ENCODE measurements at regions not wholly inside any gene's neighbourhood (a gene's known extent, or its start where the extent isn't known, plus 50 kb on each side); places are given as distances from the start of the nearest gene placed in this dataset.

DNA sequence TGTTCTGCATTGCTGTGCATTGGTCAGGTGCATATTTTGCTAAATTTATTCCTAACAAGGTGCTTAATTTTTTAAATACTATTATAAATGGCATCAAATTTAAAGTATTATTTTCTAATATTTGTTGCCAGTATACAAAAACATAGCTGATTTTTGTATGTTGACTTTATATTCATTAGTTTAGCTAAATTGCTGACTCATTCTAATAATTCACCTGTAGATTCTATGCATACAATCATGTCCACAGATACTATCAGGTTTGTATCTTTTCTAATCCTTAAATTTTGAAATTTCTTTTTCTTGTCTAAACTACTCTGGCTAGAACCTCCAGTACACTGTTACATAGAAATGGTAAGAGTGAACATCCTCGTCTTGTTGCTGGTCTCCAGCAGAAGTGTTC, 657.6 kb downstream of the CCDC171 start:
- ChIA-PET POLR2A (no interaction called here), CTCF (no interaction called here)
- peaks cover 2% of the 10 kb centered on the region; the same call in 1 of the 2 replicates for H3K36me3 Mint-ChIP-seq
- H3K27me3 Mint-ChIP-seq (ENCODE audit: low read depth): no peaks in the 10 kb centered on the region
- ATAC-seq (no peak), DNase-seq (ENCODE audit: low spot score) (no peak)
- H3K4me1 Mint-ChIP-seq: peaks cover 18% of the 10 kb centered on the region
- no peak overlapping the region for H3K4me3 Mint-ChIP-seq
- peaks cover 8% of the 10 kb centered on the region for H3K9me3 Mint-ChIP-seq
- TF ChIP-seq, protein P1, sequence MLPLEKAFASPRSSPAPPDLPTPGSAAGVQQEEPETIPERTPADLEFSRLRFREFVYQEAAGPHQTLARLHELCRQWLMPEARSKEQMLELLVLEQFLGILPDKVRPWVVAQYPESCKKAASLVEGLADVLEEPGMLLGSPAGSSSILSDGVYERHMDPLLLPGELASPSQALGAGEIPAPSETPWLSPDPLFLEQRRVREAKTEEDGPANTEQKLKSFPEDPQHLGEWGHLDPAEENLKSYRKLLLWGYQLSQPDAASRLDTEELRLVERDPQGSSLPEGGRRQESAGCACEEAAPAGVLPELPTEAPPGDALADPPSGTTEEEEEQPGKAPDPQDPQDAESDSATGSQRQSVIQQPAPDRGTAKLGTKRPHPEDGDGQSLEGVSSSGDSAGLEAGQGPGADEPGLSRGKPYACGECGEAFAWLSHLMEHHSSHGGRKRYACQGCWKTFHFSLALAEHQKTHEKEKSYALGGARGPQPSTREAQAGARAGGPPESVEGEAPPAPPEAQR (CRISPR knock-in tag; IDR thresholded peaks at IDR 0.05): no peak
- TF ChIP-seq KAT7 (CRISPR knock-in tag; IDR thresholded peaks at IDR 0.05; ENCODE audit: borderline replicate concordance): no peak
- TF ChIP-seq ZNF121 (CRISPR knock-in tag; IDR thresholded peaks at IDR 0.05): no peak
- TF ChIP-seq, protein P2, sequence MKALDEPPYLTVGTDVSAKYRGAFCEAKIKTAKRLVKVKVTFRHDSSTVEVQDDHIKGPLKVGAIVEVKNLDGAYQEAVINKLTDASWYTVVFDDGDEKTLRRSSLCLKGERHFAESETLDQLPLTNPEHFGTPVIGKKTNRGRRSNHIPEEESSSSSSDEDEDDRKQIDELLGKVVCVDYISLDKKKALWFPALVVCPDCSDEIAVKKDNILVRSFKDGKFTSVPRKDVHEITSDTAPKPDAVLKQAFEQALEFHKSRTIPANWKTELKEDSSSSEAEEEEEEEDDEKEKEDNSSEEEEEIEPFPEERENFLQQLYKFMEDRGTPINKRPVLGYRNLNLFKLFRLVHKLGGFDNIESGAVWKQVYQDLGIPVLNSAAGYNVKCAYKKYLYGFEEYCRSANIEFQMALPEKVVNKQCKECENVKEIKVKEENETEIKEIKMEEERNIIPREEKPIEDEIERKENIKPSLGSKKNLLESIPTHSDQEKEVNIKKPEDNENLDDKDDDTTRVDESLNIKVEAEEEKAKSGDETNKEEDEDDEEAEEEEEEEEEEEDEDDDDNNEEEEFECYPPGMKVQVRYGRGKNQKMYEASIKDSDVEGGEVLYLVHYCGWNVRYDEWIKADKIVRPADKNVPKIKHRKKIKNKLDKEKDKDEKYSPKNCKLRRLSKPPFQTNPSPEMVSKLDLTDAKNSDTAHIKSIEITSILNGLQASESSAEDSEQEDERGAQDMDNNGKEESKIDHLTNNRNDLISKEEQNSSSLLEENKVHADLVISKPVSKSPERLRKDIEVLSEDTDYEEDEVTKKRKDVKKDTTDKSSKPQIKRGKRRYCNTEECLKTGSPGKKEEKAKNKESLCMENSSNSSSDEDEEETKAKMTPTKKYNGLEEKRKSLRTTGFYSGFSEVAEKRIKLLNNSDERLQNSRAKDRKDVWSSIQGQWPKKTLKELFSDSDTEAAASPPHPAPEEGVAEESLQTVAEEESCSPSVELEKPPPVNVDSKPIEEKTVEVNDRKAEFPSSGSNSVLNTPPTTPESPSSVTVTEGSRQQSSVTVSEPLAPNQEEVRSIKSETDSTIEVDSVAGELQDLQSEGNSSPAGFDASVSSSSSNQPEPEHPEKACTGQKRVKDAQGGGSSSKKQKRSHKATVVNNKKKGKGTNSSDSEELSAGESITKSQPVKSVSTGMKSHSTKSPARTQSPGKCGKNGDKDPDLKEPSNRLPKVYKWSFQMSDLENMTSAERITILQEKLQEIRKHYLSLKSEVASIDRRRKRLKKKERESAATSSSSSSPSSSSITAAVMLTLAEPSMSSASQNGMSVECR (CRISPR knock-in tag; IDR thresholded peaks at IDR 0.05; ENCODE audit: borderline replicate concordance): no peak
- TF ChIP-seq NFE2L1 (CRISPR knock-in tag; IDR thresholded peaks at IDR 0.05): no peak
- TF ChIP-seq, protein P3, sequence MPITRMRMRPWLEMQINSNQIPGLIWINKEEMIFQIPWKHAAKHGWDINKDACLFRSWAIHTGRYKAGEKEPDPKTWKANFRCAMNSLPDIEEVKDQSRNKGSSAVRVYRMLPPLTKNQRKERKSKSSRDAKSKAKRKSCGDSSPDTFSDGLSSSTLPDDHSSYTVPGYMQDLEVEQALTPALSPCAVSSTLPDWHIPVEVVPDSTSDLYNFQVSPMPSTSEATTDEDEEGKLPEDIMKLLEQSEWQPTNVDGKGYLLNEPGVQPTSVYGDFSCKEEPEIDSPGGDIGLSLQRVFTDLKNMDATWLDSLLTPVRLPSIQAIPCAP (CRISPR knock-in tag; IDR thresholded peaks at IDR 0.05): no peak
- no peak for TF ChIP-seq ZBTB21 (CRISPR knock-in tag; IDR thresholded peaks at IDR 0.05; ENCODE audit: borderline replicate concordance)
- no peak for TF ChIP-seq NR2C2 (CRISPR knock-in tag; IDR thresholded peaks at IDR 0.05)
- no peak for TF ChIP-seq TP53 (CRISPR knock-in tag; IDR thresholded peaks at IDR 0.05)
- TF ChIP-seq SOX15 (CRISPR knock-in tag; IDR thresholded peaks at IDR 0.05): no peak
- TF ChIP-seq, protein P4, sequence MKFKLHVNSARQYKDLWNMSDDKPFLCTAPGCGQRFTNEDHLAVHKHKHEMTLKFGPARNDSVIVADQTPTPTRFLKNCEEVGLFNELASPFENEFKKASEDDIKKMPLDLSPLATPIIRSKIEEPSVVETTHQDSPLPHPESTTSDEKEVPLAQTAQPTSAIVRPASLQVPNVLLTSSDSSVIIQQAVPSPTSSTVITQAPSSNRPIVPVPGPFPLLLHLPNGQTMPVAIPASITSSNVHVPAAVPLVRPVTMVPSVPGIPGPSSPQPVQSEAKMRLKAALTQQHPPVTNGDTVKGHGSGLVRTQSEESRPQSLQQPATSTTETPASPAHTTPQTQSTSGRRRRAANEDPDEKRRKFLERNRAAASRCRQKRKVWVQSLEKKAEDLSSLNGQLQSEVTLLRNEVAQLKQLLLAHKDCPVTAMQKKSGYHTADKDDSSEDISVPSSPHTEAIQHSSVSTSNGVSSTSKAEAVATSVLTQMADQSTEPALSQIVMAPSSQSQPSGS (CRISPR knock-in tag; IDR thresholded peaks at IDR 0.05; ENCODE audit: borderline replicate concordance, low read depth): no peak
- TF ChIP-seq IRF2 (CRISPR knock-in tag; IDR thresholded peaks at IDR 0.05; ENCODE audit: borderline replicate concordance, low read depth): no peak
- TF ChIP-seq, protein P5, sequence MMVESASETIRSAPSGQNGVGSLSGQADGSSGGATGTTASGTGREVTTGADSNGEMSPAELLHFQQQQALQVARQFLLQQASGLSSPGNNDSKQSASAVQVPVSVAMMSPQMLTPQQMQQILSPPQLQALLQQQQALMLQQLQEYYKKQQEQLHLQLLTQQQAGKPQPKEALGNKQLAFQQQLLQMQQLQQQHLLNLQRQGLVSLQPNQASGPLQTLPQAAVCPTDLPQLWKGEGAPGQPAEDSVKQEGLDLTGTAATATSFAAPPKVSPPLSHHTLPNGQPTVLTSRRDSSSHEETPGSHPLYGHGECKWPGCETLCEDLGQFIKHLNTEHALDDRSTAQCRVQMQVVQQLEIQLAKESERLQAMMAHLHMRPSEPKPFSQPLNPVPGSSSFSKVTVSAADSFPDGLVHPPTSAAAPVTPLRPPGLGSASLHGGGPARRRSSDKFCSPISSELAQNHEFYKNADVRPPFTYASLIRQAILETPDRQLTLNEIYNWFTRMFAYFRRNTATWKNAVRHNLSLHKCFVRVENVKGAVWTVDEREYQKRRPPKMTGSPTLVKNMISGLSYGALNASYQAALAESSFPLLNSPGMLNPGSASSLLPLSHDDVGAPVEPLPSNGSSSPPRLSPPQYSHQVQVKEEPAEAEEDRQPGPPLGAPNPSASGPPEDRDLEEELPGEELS (CRISPR knock-in tag; IDR thresholded peaks at IDR 0.05): no peak
- no peak for TF ChIP-seq ZNF671 (CRISPR knock-in tag; IDR thresholded peaks at IDR 0.05)
- no peak for TF ChIP-seq GTF2I (CRISPR knock-in tag; conservative IDR thresholded peaks at IDR 0.05)
- TF ChIP-seq, protein P6, sequence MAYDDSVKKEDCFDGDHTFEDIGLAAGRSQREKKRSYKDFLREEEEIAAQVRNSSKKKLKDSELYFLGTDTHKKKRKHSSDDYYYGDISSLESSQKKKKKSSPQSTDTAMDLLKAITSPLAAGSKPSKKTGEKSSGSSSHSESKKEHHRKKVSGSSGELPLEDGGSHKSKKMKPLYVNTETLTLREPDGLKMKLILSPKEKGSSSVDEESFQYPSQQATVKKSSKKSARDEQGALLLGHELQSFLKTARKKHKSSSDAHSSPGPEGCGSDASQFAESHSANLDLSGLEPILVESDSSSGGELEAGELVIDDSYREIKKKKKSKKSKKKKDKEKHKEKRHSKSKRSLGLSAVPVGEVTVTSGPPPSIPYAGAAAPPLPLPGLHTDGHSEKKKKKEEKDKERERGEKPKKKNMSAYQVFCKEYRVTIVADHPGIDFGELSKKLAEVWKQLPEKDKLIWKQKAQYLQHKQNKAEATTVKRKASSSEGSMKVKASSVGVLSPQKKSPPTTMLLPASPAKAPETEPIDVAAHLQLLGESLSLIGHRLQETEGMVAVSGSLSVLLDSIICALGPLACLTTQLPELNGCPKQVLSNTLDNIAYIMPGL (CRISPR knock-in tag; IDR thresholded peaks at IDR 0.05): no peak
- TF ChIP-seq, protein P7, sequence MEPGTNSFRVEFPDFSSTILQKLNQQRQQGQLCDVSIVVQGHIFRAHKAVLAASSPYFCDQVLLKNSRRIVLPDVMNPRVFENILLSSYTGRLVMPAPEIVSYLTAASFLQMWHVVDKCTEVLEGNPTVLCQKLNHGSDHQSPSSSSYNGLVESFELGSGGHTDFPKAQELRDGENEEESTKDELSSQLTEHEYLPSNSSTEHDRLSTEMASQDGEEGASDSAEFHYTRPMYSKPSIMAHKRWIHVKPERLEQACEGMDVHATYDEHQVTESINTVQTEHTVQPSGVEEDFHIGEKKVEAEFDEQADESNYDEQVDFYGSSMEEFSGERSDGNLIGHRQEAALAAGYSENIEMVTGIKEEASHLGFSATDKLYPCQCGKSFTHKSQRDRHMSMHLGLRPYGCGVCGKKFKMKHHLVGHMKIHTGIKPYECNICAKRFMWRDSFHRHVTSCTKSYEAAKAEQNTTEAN (CRISPR knock-in tag; IDR thresholded peaks at IDR 0.05): no peak
- TF ChIP-seq MYBL2 (CRISPR knock-in tag; IDR thresholded peaks at IDR 0.05): no peak
- no peak for TF ChIP-seq TCF7 (CRISPR knock-in tag; IDR thresholded peaks at IDR 0.05; ENCODE audit: low read depth)
- no peak overlapping the region for H3K27ac Mint-ChIP-seq
